ENCODE measurements at regions not wholly inside any gene's neighbourhood (a gene's known extent, or its start where the extent isn't known, plus 50 kb on each side); places are given as distances from the start of the nearest gene placed in this dataset.

DNA sequence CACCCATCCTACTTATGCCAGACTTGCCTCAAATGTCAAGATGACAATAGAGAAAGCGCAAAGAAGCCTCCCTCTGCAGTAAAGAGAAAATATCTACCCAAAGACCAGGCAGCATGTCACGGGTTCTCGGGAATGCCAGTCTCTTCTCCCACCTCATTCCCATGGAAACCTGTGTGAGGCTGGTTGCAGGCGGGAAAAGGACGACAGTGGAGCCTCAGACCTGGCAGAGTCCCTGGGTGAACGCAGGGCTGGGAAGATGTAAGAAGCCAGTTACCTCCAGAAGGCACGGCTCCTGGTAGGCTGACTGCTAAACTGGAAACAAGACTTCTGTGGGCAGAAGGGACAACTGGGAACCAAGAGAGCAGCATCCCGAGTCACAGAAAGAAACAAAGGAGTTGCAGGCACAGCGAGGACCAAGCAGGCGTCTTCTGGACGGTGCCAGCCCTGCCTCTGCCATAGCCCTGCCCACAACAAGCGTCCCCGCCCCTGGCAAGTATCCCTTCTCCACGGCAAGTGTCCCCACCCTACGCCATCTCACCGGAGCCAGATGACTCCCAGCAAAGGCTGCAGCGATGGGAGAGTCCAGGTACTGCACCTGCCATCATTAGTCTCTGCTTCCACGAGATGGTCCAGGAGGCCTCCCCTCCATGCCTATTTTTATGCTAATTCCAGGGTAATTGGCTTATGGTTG, 440.8 kb upstream of the MYT1L start:
- no peaks in the 10 kb centered on the region for H3K36me3 ChIP-seq (ENCODE audit: low read depth)
- H3K9me3 ChIP-seq (ENCODE audit: insufficient read depth, low read depth), result no peaks in the 10 kb centered on the region
- CTCF ChIA-PET, result no interaction called here
- no peak overlapping the region for H3K4me2 ChIP-seq
- BruUV-seq (replicated peaks), result no TSS peak
- intact Hi-C loops (cut with micrococcal nuclease; ENCODE audit: unreplicated experiment), result no loop called here
- H3K4me3 ChIP-seq, result no peak overlapping the region
- H4K20me1 ChIP-seq (ENCODE audit: insufficient read depth), result no peaks in the 10 kb centered on the region
- no peak overlapping the region for H2AFZ ChIP-seq
- TF ChIP-seq, protein P1, sequence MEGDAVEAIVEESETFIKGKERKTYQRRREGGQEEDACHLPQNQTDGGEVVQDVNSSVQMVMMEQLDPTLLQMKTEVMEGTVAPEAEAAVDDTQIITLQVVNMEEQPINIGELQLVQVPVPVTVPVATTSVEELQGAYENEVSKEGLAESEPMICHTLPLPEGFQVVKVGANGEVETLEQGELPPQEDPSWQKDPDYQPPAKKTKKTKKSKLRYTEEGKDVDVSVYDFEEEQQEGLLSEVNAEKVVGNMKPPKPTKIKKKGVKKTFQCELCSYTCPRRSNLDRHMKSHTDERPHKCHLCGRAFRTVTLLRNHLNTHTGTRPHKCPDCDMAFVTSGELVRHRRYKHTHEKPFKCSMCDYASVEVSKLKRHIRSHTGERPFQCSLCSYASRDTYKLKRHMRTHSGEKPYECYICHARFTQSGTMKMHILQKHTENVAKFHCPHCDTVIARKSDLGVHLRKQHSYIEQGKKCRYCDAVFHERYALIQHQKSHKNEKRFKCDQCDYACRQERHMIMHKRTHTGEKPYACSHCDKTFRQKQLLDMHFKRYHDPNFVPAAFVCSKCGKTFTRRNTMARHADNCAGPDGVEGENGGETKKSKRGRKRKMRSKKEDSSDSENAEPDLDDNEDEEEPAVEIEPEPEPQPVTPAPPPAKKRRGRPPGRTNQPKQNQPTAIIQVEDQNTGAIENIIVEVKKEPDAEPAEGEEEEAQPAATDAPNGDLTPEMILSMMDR (conservative IDR thresholded peaks at IDR 0.05), result no peak
- no peak for TF ChIP-seq EZH2 (IDR thresholded peaks at IDR 0.05; ENCODE audit: low read depth)
- peaks cover 51% of the 10 kb centered on the region for H3K27me3 ChIP-seq (ENCODE audit: insufficient read depth, low read depth)
- no peaks in the 10 kb centered on the region for H3K9me2 ChIP-seq (ENCODE audit: insufficient read depth)
- POLR2A ChIA-PET (ENCODE audit: unreplicated experiment), result no interaction called here
- H3K4me1 ChIP-seq (replicated peaks; ENCODE audit: insufficient read depth), result no peaks in the 10 kb centered on the region
- DNase-seq, result no peak
- no peaks in the 10 kb centered on the region for H3F3A ChIP-seq (ENCODE audit: insufficient read depth, low read depth)
- no peak overlapping the region for H3K27ac ChIP-seq
- H3K79me2 ChIP-seq (ENCODE audit: low read depth), result no peaks in the 10 kb centered on the region

DNA sequence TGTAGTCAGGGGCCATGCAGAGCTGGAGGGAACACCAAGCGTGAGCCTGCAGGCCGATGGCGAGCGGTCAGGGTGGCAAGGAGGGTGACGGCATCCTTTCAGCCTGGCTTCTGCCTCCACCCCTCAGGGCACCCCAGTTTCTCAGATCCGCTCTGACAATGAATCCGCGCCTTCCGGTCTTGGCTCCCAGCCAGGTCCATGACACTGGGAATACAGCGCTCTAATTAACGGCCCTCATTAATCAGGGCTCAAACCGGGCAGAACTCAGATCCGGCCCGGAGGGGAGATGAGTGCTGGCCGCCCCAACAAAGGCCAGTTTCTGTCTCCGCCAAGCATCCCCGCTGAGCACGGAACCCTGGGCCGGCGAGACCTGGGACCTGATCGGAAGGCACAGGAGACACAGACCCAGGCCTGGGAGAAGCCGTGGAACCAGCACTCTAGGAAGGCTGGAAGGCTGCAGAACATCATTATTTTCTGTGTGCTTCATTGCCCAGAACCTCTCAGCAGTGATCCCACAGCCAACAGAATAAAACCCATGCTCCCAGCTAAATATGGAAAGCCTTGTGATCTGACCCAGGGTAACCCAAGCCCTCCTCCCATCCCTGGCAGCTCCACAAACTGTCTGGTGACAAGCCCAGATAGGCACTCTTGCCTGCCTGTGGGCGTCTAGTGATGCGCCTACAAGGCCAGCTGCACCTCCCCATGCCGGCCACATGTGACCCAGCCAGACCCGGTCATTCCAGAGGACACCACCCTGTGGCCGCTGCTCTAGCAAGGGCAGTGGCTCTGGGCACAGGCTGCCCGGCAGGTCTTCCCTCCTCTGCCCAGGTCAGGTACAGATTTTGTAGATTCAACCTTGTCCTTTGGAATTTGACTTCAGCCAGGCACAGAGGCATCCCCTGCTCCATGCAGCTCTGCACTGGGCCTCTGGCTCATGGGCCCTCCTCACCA, 438.7 kb upstream of the MYT1L start:
- Histone ChIP-seq H3F3A (ENCODE audit: insufficient read depth, low read depth) (no peaks in the 10 kb centered on the region), H3K27me3 (ENCODE audit: insufficient read depth, low read depth) (peaks cover 72% of the 10 kb centered on the region), H3K9me3 (ENCODE audit: insufficient read depth, low read depth) (no peaks in the 10 kb centered on the region), H4K20me1 (ENCODE audit: insufficient read depth) (no peaks in the 10 kb centered on the region), H3K4me1 (replicated peaks; ENCODE audit: insufficient read depth) (no peaks in the 10 kb centered on the region), H3K9me2 (ENCODE audit: insufficient read depth) (no peaks in the 10 kb centered on the region), H2AFZ (no peak overlapping the region), H3K36me3 (ENCODE audit: low read depth) (no peaks in the 10 kb centered on the region), H3K79me2 (ENCODE audit: low read depth) (no peaks in the 10 kb centered on the region), H3K4me3 (no peak overlapping the region), H3K4me2 (no peak overlapping the region), H3K27ac (no peak overlapping the region)
- TF ChIP-seq EZH2 (IDR thresholded peaks at IDR 0.05; ENCODE audit: low read depth), result no peak
- no peak for DNase-seq
- intact Hi-C loops (cut with micrococcal nuclease; ENCODE audit: unreplicated experiment), result no loop called here
- ChIA-PET POLR2A (ENCODE audit: unreplicated experiment) (no interaction called here), CTCF (no interaction called here)
- BruUV-seq (replicated peaks), result no TSS peak

DNA sequence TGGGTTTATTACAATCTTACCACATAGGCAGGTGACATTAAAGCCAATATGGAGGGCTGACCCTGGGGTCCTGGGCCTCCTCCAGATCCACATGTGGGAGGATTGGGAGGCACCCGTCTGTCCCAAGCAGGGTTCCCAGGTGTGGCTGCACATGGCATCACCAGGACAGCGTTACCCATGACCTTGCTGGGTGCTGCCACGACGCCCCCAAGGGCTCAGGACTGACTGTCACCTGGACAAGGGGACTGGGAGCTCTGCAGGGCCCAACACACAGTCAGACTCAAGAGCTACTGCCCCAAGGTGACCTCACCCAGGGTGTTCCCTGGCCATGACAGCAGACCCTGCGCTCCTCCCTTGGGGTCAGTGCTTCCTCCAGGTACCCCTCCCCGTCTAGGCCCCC, 437.4 kb upstream of the MYT1L start:
- no peak for DNase-seq
- Histone ChIP-seq H3K9me2 (ENCODE audit: insufficient read depth) (no peaks in the 10 kb centered on the region), H3K9me3 (ENCODE audit: insufficient read depth, low read depth) (no peaks in the 10 kb centered on the region), H4K20me1 (ENCODE audit: insufficient read depth) (no peaks in the 10 kb centered on the region), H3K27me3 (ENCODE audit: insufficient read depth, low read depth) (peaks cover 84% of the 10 kb centered on the region), H3K4me3 (no peak overlapping the region), H2AFZ (no peak overlapping the region), H3K4me2 (no peak overlapping the region), H3K27ac (no peak overlapping the region), H3K36me3 (ENCODE audit: low read depth) (no peaks in the 10 kb centered on the region), H3K4me1 (replicated peaks; ENCODE audit: insufficient read depth) (no peaks in the 10 kb centered on the region), H3K79me2 (ENCODE audit: low read depth) (no peaks in the 10 kb centered on the region), H3F3A (ENCODE audit: insufficient read depth, low read depth) (no peaks in the 10 kb centered on the region)
- ChIA-PET POLR2A (ENCODE audit: unreplicated experiment) (no interaction called here), CTCF (no interaction called here)
- no TSS peak for BruUV-seq (replicated peaks)
- TF ChIP-seq, protein P1 (conservative IDR thresholded peaks at IDR 0.05), result no peak
- TF ChIP-seq EZH2 (IDR thresholded peaks at IDR 0.05; ENCODE audit: low read depth), result no peak
- intact Hi-C loops (cut with micrococcal nuclease; ENCODE audit: unreplicated experiment), result no loop called here

Data from PC-9 (cell line).